ENCODE measurements at regions not wholly inside any gene's neighbourhood (a gene's known extent, or its start where the extent isn't known, plus 50 kb on each side); places are given as distances from the start of the nearest gene placed in this dataset.
"Not testable (repeated sequence)": the region's sequence is repeated elsewhere in the genome, so short reads cannot be mapped to it uniquely, and the experiment has no call there.

- H3K27ac ChIP-seq: no peak overlapping the region
- TF ChIP-seq CTCF (IDR thresholded peaks at IDR 0.05 in 4 of 5, conservative IDR thresholded peaks at IDR 0.05 in 1 of 5) (no peak), POLR2A (IDR thresholded peaks at IDR 0.05) (no peak)
- intact Hi-C loops (cut with DNase I; ENCODE audit: low total_unique reads) (no loop called here), in situ Hi-C loops (cut with MboI; ENCODE audit: low sequenced_read_pairs in 4 of 4) (no loop called here)
- DNase-seq (no peak), ATAC-seq (no peak)
- H3K36me3 ChIP-seq: no peaks in the 10 kb centered on the region
- H3K4me1 ChIP-seq: peaks cover 0 to 7% of the 10 kb centered on the region in 2 donors
- H3K4me3 ChIP-seq: no peak overlapping the region
- no peaks in the 10 kb centered on the region for H3K9me3 ChIP-seq
- H3K27me3 ChIP-seq: no peaks in the 10 kb centered on the region
Measured at GRCh38 chr7:46755120-46756034, 826.5 kb downstream of the TNS3 start.

- DNase-seq (no peak), ATAC-seq (no peak)
- H3K27me3 ChIP-seq: no peaks in the 10 kb centered on the region
- no peaks in the 10 kb centered on the region for H3K9me3 ChIP-seq
- in situ Hi-C loops (cut with MboI; ENCODE audit: low sequenced_read_pairs in 4 of 4) (no loop called here), intact Hi-C loops (cut with DNase I; ENCODE audit: low total_unique reads) (no loop called here)
- TF ChIP-seq POLR2A (IDR thresholded peaks at IDR 0.05): no peak
- TF ChIP-seq CTCF (IDR thresholded peaks at IDR 0.05 in 4 of 5, conservative IDR thresholded peaks at IDR 0.05 in 1 of 5): no peak
- H3K4me3 ChIP-seq: no peak overlapping the region
- no peak overlapping the region for H3K27ac ChIP-seq
- peaks cover 0 to 7% of the 10 kb centered on the region in 2 donors for H3K4me1 ChIP-seq
- H3K36me3 ChIP-seq: no peaks in the 10 kb centered on the region
Measured at GRCh38 chr7:46754140-46754720, 827.7 kb downstream of the TNS3 start.

- peak; percentile 28 to 39 for ATAC-seq
- H3K27me3 ChIP-seq: no peaks in the 10 kb centered on the region
- peaks cover 0 to 7% of the 10 kb centered on the region in 2 donors for H3K4me1 ChIP-seq
- no peak overlapping the region for H3K4me3 ChIP-seq
- no peak for DNase-seq
- H3K27ac ChIP-seq: no peak overlapping the region
- H3K36me3 ChIP-seq: no peaks in the 10 kb centered on the region
- TF ChIP-seq POLR2A (IDR thresholded peaks at IDR 0.05) (no peak), CTCF (IDR thresholded peaks at IDR 0.05 in 4 of 5, conservative IDR thresholded peaks at IDR 0.05 in 1 of 5) (no peak)
- no peaks in the 10 kb centered on the region for H3K9me3 ChIP-seq
- in situ Hi-C loops (cut with MboI; ENCODE audit: low sequenced_read_pairs in 4 of 4) (no loop called here), intact Hi-C loops (cut with DNase I; ENCODE audit: low total_unique reads) (no loop called here)
Measured at GRCh38 chr7:46753662-46754061, 828.2 kb downstream of the TNS3 start.

GRCh38 chr7:46752881-46753366 is 829.0 kb downstream of the TNS3 start:
- no peak for ATAC-seq
- in situ Hi-C loops (cut with MboI; ENCODE audit: low sequenced_read_pairs in 4 of 4): no loop called here

GRCh38 chr7:46751927-46752723 is 829.8 kb downstream of the TNS3 start:
- in situ Hi-C loops (cut with MboI; ENCODE audit: low sequenced_read_pairs in 4 of 4); ATAC-seq; DNase-seq; H3K27ac ChIP-seq; H3K4me1 ChIP-seq; H3K4me3 ChIP-seq; H3K36me3 ChIP-seq; H3K9me3 ChIP-seq; H3K27me3 ChIP-seq; intact Hi-C loops (cut with DNase I; ENCODE audit: low total_unique reads): not testable (repeated sequence)

More at GRCh38 chr7:46752881-46753366, 829.0 kb downstream of the TNS3 start:
- H3K4me1 ChIP-seq: peaks cover 0 to 7% of the 10 kb centered on the region in 2 donors
- H3K27ac ChIP-seq: no peak overlapping the region
- no peak for DNase-seq
- TF ChIP-seq POLR2A (IDR thresholded peaks at IDR 0.05) (no peak), CTCF (IDR thresholded peaks at IDR 0.05 in 4 of 5, conservative IDR thresholded peaks at IDR 0.05 in 1 of 5) (no peak)
- no peaks in the 10 kb centered on the region for H3K36me3 ChIP-seq
- no peaks in the 10 kb centered on the region for H3K27me3 ChIP-seq
- H3K9me3 ChIP-seq: no peaks in the 10 kb centered on the region
- intact Hi-C loops (cut with DNase I; ENCODE audit: low total_unique reads): no loop called here
- no peak overlapping the region for H3K4me3 ChIP-seq
